CD1c-positive myeloid dendritic cell (primary cell): ENCODE measurements at regions not wholly inside any gene's neighbourhood (a gene's known extent, or its start where the extent isn't known, plus 50 kb on each side); places are given as distances from the start of the nearest gene placed in this dataset.
"Not testable (repeated sequence)": the region's sequence is repeated elsewhere in the genome, so short reads cannot be mapped to it uniquely, and the experiment has no call there.

Source experiments
- DNase-seq: peaks from one replicate; pipeline ENCODE4 v3.0.0-alpha.2; 2016; ENCODE audit errors: extremely low spot score

GRCh38 chr7:68619526-68619925, 978.7 kb upstream of the AUTS2 start:
- DNase-seq = no peak

GRCh38 chr7:68622500-68622899, 975.8 kb upstream of the AUTS2 start:
- no peak for DNase-seq

GRCh38 chr7:68623030-68623429, 975.2 kb upstream of the AUTS2 start:
- no peak for DNase-seq

GRCh38 chr7:68627247-68627864, 970.9 kb upstream of the AUTS2 start:
- no peak for DNase-seq

GRCh38 chr7:68630914-68631313, 967.4 kb upstream of the AUTS2 start:
- DNase-seq = not testable (repeated sequence)

GRCh38 chr7:68640103-68640502, 958.2 kb upstream of the AUTS2 start:
- DNase-seq = no peak

- DNase-seq = no peak
Observed at GRCh38 chr7:68642727-68643126, 955.5 kb upstream of the AUTS2 start.

- no peak for DNase-seq
Observed at GRCh38 chr7:68663392-68663791, 934.9 kb upstream of the AUTS2 start.

GRCh38 chr7:68671046-68671445, 927.2 kb upstream of the AUTS2 start:
- DNase-seq = no peak

GRCh38 chr7:68671671-68672070, 926.6 kb upstream of the AUTS2 start:
- DNase-seq = no peak

- no peak for DNase-seq
Observed at GRCh38 chr7:68674826-68675225, 923.4 kb upstream of the AUTS2 start.

- no peak for DNase-seq
Observed at GRCh38 chr7:68676813-68677535, 921.3 kb upstream of the AUTS2 start.

- no peak for DNase-seq
Observed at GRCh38 chr7:68678196-68678595, 920.1 kb upstream of the AUTS2 start.

GRCh38 chr7:68679459-68680234, 918.6 kb upstream of the AUTS2 start:
- DNase-seq = no peak

- no peak for DNase-seq
Observed at GRCh38 chr7:68680235-68680872, 917.9 kb upstream of the AUTS2 start.

- no peak for DNase-seq
Observed at GRCh38 chr7:68682910-68683309, 915.4 kb upstream of the AUTS2 start.

GRCh38 chr7:68684246-68684839, 913.9 kb upstream of the AUTS2 start:
- DNase-seq = no peak

- DNase-seq = no peak
Observed at GRCh38 chr7:68684996-68685395, 913.3 kb upstream of the AUTS2 start.

GRCh38 chr7:68688416-68689086, 909.7 kb upstream of the AUTS2 start:
- no peak for DNase-seq

GRCh38 chr7:68689087-68689433, 909.2 kb upstream of the AUTS2 start:
- no peak for DNase-seq
